Colonic mucosa (tissue), 4 donors: ENCODE measurements at regions not wholly inside any gene's neighbourhood (a gene's known extent, or its start where the extent isn't known, plus 50 kb on each side); places are given as distances from the start of the nearest gene placed in this dataset.

Experiments used
- DNase-seq: peaks from one replicate; pipeline ENCODE4 v3.0.0-alpha.2; 2020
- H3K27ac ChIP-seq: fragments of 200-600 bp; one replicate; pipeline ENCODE4 v1.8.0; 2021
- H3K27me3 ChIP-seq: fragments of 200-600 bp; one replicate; pipeline ENCODE4 v1.8.0; 2021
- H3K36me3 ChIP-seq: fragments of 200-600 bp; one replicate; pipeline ENCODE4 v1.8.0; 2021
- H3K4me1 ChIP-seq: fragments of 200-600 bp; one replicate; pipeline ENCODE4 v1.8.0; 2021; ENCODE audit warnings: mild to moderate bottlenecking
- H3K4me3 ChIP-seq: fragments of 200-600 bp; one replicate; pipeline ENCODE4 v1.8.0; 2021
- H3K9ac ChIP-seq, 2 donors: one replicate each; pipeline ENCODE4 v1.7.0; 2013; ENCODE audit warnings: control low read depth in 2 of 2, low read depth in 2 of 2, low read length in 2 of 2
- H3K9me3 ChIP-seq: fragments of 200-600 bp; one replicate; pipeline ENCODE4 v1.8.0; 2021
- CTCF ChIP-seq: fragments of 200-600 bp; IDR thresholded peaks from one replicate; pipeline ENCODE4 v1.8.0; 2022; ENCODE audit warnings: antibody characterized with exemption, mild to moderate bottlenecking
- intact Hi-C: fragments of 100-400 bp; cut with DNase I; formaldehyde crosslinking; loops from one replicate; pipeline ENCODE4 v1.14.1; 2022
- donor health status: healthy.
- donor health status: DM: no; HTN: no; CAD: no.
- donor health status: DM: no; HTN: no; CAD: no.

- H3K27ac ChIP-seq, result no peak overlapping the region
- DNase-seq, result no peak
- H3K4me3 ChIP-seq, result no peak overlapping the region
- no peak overlapping the region for H3K9ac ChIP-seq
- H3K36me3 ChIP-seq, result no peaks in the 10 kb centered on the region
- H3K4me1 ChIP-seq, result no peaks in the 10 kb centered on the region
- peak; percentile 13 for TF ChIP-seq CTCF
- intact Hi-C loops, result loop anchor here (10.0 kb wide), 1 partner anchor 301 kb away; no protein-coding TSS in a partner anchor
- no peaks in the 10 kb centered on the region for H3K9me3 ChIP-seq
- no peaks in the 10 kb centered on the region for H3K27me3 ChIP-seq
Measured at GRCh38 chr5:167565189-167565954, 726.1 kb upstream of the WWC1 start.

- H3K36me3 ChIP-seq, result no peaks in the 10 kb centered on the region
- no peak overlapping the region for H3K4me3 ChIP-seq
- H3K9ac ChIP-seq, result no peak overlapping the region
- no peaks in the 10 kb centered on the region for H3K9me3 ChIP-seq
- no peaks in the 10 kb centered on the region for H3K4me1 ChIP-seq
- DNase-seq, result no peak
- no peak overlapping the region for H3K27ac ChIP-seq
- H3K27me3 ChIP-seq, result no peaks in the 10 kb centered on the region
- no peak for TF ChIP-seq CTCF
- intact Hi-C loops, result no loop called here
Measured at GRCh38 chr5:167570431-167570830, 721.0 kb upstream of the WWC1 start.

DNA sequence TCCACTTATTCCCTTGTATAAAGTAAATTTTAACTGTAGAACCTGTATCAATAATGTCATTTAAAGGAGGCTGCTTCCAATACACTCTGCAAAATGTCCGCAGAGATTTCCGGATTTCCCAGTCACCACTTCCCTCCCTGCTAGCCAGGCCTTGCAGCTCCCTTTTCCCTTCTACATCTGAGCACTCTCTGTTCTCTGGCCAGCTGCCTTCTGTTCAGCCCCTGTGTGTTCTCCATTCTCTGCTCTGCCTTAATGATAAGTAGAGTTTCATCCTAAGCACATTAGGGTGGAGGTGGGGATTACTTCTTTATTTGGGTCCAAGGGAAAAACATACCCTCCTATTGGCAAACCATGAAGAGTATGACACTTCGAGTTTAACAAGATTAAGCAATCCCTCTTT lies 719.6 kb upstream of the WWC1 start:
- Histone ChIP-seq H3K9me3 (no peaks in the 10 kb centered on the region), H3K27ac (no peak overlapping the region), H3K9ac (no peak overlapping the region), H3K27me3 (no peaks in the 10 kb centered on the region), H3K4me1 (no peaks in the 10 kb centered on the region), H3K36me3 (no peaks in the 10 kb centered on the region), H3K4me3 (no peak overlapping the region)
- no peak for DNase-seq
- intact Hi-C loops, result no loop called here
- no peak for TF ChIP-seq CTCF

GRCh38 chr5:167573370-167574127 lies 717.9 kb upstream of the WWC1 start:
- Histone ChIP-seq H3K36me3 (no peaks in the 10 kb centered on the region), H3K4me3 (no peak overlapping the region), H3K9me3 (no peaks in the 10 kb centered on the region), H3K27ac (no peak overlapping the region), H3K4me1 (no peaks in the 10 kb centered on the region), H3K9ac (peak overlapping the region in 1 of 2 donors; percentile 2), H3K27me3 (no peaks in the 10 kb centered on the region)
- DNase-seq, result no peak
- intact Hi-C loops, result no loop called here
- TF ChIP-seq CTCF, result no peak

GRCh38 chr5:167574464-167574863 lies 717.0 kb upstream of the WWC1 start:
- Histone ChIP-seq H3K9me3 (no peaks in the 10 kb centered on the region), H3K27me3 (no peaks in the 10 kb centered on the region), H3K9ac (no peak overlapping the region), H3K36me3 (no peaks in the 10 kb centered on the region), H3K4me3 (no peak overlapping the region), H3K27ac (no peak overlapping the region), H3K4me1 (no peaks in the 10 kb centered on the region)
- intact Hi-C loops, result no loop called here
- DNase-seq, result no peak
- TF ChIP-seq CTCF, result no peak
